ENCODE measurements at regions not wholly inside any gene's neighbourhood (a gene's known extent, or its start where the extent isn't known, plus 50 kb on each side); places are given as distances from the start of the nearest gene placed in this dataset.

DNA sequence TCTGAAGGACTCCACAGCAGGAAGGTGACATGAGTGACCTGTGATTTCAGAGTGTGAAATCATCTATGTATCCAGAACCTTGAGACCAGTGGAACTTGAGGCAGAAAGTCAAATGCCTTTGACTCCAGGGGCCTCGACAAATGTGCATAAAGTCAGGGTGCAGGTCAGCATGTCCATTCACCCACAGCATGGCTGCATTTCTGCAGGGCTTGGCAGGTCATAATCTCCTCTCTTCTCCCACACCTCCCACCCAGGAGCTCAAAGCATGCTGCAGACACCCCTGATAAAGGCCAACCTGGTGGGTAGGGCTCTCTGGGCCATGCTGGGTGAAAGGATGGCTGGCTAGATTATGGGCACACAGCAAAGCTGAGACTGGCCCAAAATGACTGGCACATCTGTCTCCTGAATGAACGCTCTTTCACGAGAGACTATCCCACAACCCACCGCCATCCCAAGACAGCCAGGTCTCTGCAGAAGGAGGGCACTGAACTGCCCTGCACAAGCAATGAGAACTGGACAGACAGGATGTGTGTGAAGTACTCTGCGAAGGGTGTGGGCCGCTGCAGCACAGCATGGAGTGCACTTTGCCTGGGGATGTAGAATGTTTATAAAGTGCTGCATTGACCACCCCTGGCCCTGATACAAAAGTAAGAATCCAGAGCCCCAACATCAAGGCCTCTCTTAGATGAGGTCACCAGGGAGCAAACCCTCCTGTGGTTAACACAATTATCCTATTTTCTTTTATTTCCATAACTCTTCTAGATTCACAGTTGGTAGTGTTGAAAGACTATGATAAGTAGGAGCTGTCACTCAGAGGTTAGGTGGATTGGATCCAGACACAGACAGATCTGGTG, 78.2 kb upstream of the NXT1 start:
- no peak for ATAC-seq (ENCODE audit: low read depth)
- ChIA-PET POLR2A (no interaction called here), CTCF (no interaction called here)
- intact Hi-C loops (cut with micrococcal nuclease), result no loop called here
- TF ChIP-seq, protein P1, sequence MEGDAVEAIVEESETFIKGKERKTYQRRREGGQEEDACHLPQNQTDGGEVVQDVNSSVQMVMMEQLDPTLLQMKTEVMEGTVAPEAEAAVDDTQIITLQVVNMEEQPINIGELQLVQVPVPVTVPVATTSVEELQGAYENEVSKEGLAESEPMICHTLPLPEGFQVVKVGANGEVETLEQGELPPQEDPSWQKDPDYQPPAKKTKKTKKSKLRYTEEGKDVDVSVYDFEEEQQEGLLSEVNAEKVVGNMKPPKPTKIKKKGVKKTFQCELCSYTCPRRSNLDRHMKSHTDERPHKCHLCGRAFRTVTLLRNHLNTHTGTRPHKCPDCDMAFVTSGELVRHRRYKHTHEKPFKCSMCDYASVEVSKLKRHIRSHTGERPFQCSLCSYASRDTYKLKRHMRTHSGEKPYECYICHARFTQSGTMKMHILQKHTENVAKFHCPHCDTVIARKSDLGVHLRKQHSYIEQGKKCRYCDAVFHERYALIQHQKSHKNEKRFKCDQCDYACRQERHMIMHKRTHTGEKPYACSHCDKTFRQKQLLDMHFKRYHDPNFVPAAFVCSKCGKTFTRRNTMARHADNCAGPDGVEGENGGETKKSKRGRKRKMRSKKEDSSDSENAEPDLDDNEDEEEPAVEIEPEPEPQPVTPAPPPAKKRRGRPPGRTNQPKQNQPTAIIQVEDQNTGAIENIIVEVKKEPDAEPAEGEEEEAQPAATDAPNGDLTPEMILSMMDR (IDR thresholded peaks at IDR 0.05), result no peak
- no peaks in the 10 kb centered on the region for H3K27me3 Mint-ChIP-seq
- no peak overlapping the region for H3K27ac Mint-ChIP-seq
- peaks cover 9% of the 10 kb centered on the region for H3K9me3 Mint-ChIP-seq
- no peak for DNase-seq
- no peaks in the 10 kb centered on the region for H3K4me1 Mint-ChIP-seq
- no peaks in the 10 kb centered on the region for H3K36me3 Mint-ChIP-seq (ENCODE audit: low read depth)
- no peak overlapping the region for H3K4me3 Mint-ChIP-seq

DNA sequence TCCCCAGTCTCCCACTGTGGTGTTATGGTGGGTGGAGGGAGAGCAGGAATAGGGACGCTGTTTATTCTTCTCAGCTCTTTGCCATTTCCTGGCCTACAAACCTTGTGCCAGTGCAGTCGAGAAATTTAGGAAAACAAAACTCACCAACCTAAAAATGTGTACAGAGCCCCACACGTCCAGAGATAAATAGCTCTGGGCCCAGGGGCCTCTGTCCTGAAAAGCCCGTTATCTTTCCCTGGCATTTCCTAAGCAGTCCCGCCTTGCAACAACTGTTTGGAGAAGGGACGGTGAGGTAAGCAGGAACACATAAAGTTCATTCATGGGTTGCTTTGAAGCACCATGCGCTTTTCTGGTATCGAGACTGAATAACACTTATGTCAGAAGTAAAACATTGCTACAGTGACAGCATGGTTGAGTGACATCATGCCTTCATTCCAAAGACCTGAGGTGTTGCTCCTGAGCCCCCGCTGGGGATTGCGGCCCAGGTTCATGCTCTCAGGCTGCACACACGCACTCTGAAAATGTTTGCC, 80.1 kb upstream of the NXT1 start:
- Mint-ChIP-seq H3K27me3 (no peaks in the 10 kb centered on the region), H3K4me3 (no peak overlapping the region), H3K9me3 (peaks cover 9% of the 10 kb centered on the region), H3K4me1 (no peaks in the 10 kb centered on the region), H3K36me3 (ENCODE audit: low read depth) (no peaks in the 10 kb centered on the region), H3K27ac (no peak overlapping the region)
- TF ChIP-seq, protein P1 (IDR thresholded peaks at IDR 0.05), result no peak
- no peak for ATAC-seq (ENCODE audit: low read depth)
- intact Hi-C loops (cut with micrococcal nuclease), result no loop called here
- CTCF ChIA-PET, result no interaction called here
- POLR2A ChIA-PET, result no interaction called here
- DNase-seq, result no peak

DNA sequence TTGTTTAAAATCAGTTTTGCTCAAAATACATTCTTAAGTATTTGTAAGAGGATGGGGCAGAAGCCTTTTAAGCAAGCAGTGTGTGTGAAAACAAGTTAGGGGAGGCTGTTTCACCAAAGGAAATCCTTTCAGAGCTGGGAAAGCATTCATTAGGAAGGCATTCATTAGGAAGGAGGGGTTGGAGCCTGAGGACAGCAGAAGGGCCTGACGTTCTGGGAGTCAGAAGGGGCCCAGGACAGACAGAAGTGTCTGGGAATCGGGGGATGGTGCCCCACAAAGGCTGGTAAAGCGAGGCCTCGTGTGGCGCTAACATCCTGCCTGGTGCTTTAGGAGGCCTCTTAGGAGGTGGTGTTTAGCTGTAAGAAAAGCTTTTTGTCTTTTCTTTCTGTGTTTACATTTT, 80.6 kb upstream of the NXT1 start:
- POLR2A ChIA-PET, result no interaction called here
- TF ChIP-seq, protein P1 (IDR thresholded peaks at IDR 0.05), result no peak
- CTCF ChIA-PET, result no interaction called here
- H3K4me3 Mint-ChIP-seq, result no peak overlapping the region
- no peaks in the 10 kb centered on the region for H3K36me3 Mint-ChIP-seq (ENCODE audit: low read depth)
- H3K27ac Mint-ChIP-seq, result no peak overlapping the region
- no peaks in the 10 kb centered on the region for H3K4me1 Mint-ChIP-seq
- no peaks in the 10 kb centered on the region for H3K27me3 Mint-ChIP-seq
- DNase-seq (no peak), ATAC-seq (ENCODE audit: low read depth) (no peak)
- H3K9me3 Mint-ChIP-seq, result peaks cover 9% of the 10 kb centered on the region
- intact Hi-C loops (cut with micrococcal nuclease), result no loop called here

DNA sequence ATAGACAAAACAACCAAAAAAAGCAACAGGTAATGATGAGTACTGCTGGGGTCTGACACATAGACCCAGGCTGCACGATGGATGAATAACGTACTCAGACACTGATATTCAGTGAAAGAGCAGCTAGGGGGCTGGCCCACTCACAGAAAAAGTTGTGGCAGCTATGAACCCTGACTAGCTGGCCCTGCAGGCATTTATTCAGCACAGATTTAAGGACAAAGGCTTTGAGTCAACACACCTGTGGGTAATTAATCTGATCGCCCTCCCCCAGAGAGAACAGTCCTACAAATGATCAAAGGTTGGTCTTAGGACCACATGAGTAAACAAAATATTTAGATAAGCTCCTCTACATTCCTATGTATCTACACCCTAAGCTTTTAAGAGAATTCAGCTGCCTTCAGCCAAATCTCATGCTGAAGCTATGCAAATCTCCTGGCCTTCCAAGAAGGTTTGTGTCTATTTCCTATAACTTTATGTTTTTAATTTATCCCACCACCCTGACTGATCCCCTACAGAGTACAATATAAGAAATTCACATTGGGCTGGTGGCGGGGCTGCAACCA, 81.7 kb upstream of the NXT1 start:
- peaks cover 9% of the 10 kb centered on the region for H3K9me3 Mint-ChIP-seq
- H3K27me3 Mint-ChIP-seq, result no peaks in the 10 kb centered on the region
- CTCF ChIA-PET, result no interaction called here
- intact Hi-C loops (cut with micrococcal nuclease), result no loop called here
- H3K36me3 Mint-ChIP-seq (ENCODE audit: low read depth), result no peaks in the 10 kb centered on the region
- no peak overlapping the region for H3K4me3 Mint-ChIP-seq
- H3K4me1 Mint-ChIP-seq, result no peaks in the 10 kb centered on the region
- H3K27ac Mint-ChIP-seq, result no peak overlapping the region
- POLR2A ChIA-PET, result no interaction called here
- no peak for ATAC-seq (ENCODE audit: low read depth)
- TF ChIP-seq, protein P1 (IDR thresholded peaks at IDR 0.05), result no peak
- DNase-seq, result no peak

DNA sequence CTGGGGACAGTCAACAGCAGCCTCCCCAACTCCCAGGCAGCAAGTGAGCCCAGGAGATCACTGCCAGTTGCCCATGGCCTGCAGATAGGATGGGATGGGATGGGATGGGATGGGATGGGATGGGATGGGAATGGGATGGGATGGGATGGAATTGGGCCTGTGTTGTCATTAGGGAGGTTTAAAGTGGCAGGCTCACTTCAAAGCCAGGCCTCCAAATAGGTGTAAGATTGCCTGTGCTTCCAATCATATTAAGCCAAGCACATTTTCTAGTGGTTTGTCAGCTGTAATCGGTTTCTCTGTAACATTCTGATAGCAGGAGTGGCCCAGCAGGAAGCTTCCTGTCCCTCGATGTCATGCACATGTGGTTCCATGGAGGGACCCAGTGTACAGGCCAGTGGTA, 82.7 kb upstream of the NXT1 start:
- H3K27me3 Mint-ChIP-seq, result no peaks in the 10 kb centered on the region
- peaks cover 11% of the 10 kb centered on the region for H3K9me3 Mint-ChIP-seq
- no peak overlapping the region for H3K27ac Mint-ChIP-seq
- POLR2A ChIA-PET, result no interaction called here
- H3K36me3 Mint-ChIP-seq (ENCODE audit: low read depth), result no peaks in the 10 kb centered on the region
- CTCF ChIA-PET, result no interaction called here
- TF ChIP-seq, protein P1 (IDR thresholded peaks at IDR 0.05), result no peak
- no peak for DNase-seq
- no peak overlapping the region for H3K4me3 Mint-ChIP-seq
- H3K4me1 Mint-ChIP-seq, result no peaks in the 10 kb centered on the region
- intact Hi-C loops (cut with micrococcal nuclease), result no loop called here
- no peak for ATAC-seq (ENCODE audit: low read depth)
